ENCODE measurements at regions not wholly inside any gene's neighbourhood (a gene's known extent, or its start where the extent isn't known, plus 50 kb on each side); places are given as distances from the start of the nearest gene placed in this dataset.

- H3K9me3 ChIP-seq (ENCODE audit: low read length), result no peaks in the 10 kb centered on the region
- in situ Hi-C loops (cut with HindIII; ENCODE audit: extremely low pct_ligation_motif_present, low pct_unique_long_range_greater_than_20kb) (no loop called here), intact Hi-C loops (cut with micrococcal nuclease; ENCODE audit: unreplicated experiment) (no loop called here)
- no TSS peak for BruUV-seq (replicated peaks)
- no peak overlapping the region for H3K9ac ChIP-seq (ENCODE audit: insufficient read depth, low read depth, low read length)
- ATAC-seq (no peak), FAIRE-seq (no peak), DNase-seq (ENCODE audit: low spot score) (no peak)
- H3K27ac ChIP-seq (ENCODE audit: extremely low read length, insufficient read depth, low read length), result no peak overlapping the region
- CTCF ChIA-PET (ENCODE audit: low intra/inter-chr PET ratio, low total read pairs), result no interaction called here
- H3K79me2 ChIP-seq (ENCODE audit: insufficient read depth, low read length), result no peaks in the 10 kb centered on the region
- no peak for TF ChIP-seq ZNF280D (CRISPR knock-in tag; IDR thresholded peaks at IDR 0.05)
- peak; percentile 34; the same call in 1 of the 2 replicates for TF ChIP-seq ZNF768 (CRISPR knock-in tag; IDR thresholded peaks at IDR 0.05)
- H3K4me1 ChIP-seq (ENCODE audit: insufficient read depth, low read length), result no peaks in the 10 kb centered on the region
- POLR2A ChIA-PET, result no interaction called here
- H4K20me1 ChIP-seq (ENCODE audit: insufficient read depth, low read length), result no peaks in the 10 kb centered on the region
- H2AFZ ChIP-seq (ENCODE audit: low read length), result no peak overlapping the region
- H3K4me2 ChIP-seq (ENCODE audit: low read depth, low read length), result no peak overlapping the region
- no peak overlapping the region for H3K4me3 ChIP-seq (replicated peaks in 1 of 3; ENCODE audit: insufficient read depth in 1 of 3, low read depth in 2 of 3, low read length in 3 of 3)
- 86% methylated on average over 5 of the region's 5 CpGs for WGBS (ENCODE audit: low lambda C conversion rate)
- peaks cover 0 to 2% of the 10 kb centered on the region in 2 experiments; a peak in 3 of 5 replicates for H3K36me3 ChIP-seq (replicated peaks in 1 of 2; ENCODE audit: control insufficient read depth in 1 of 2, insufficient read depth in 2 of 2, low read length in 2 of 2)
- no peaks in the 10 kb centered on the region for H3K27me3 ChIP-seq (ENCODE audit: control insufficient read depth in 1 of 2, insufficient read depth in 2 of 2, low read length in 2 of 2)
Measured at GRCh38 chr22:25508761-25509321, 55.6 kb upstream of the GRK3 start.

- in situ Hi-C loops (cut with HindIII; ENCODE audit: extremely low pct_ligation_motif_present, low pct_unique_long_range_greater_than_20kb), result no loop called here
- ATAC-seq (no peak), DNase-seq (ENCODE audit: low spot score) (no peak), FAIRE-seq (no peak)
- Histone ChIP-seq H3K27ac (ENCODE audit: extremely low read length, insufficient read depth, low read length) (no peak overlapping the region), H3K9ac (ENCODE audit: insufficient read depth, low read depth, low read length) (no peak overlapping the region), H3K36me3 (replicated peaks in 1 of 2; ENCODE audit: control insufficient read depth in 1 of 2, insufficient read depth in 2 of 2, low read length in 2 of 2) (peaks cover 0 to 2% of the 10 kb centered on the region in 2 experiments; a peak in 2 of 5 replicates), H3K4me3 (replicated peaks in 1 of 3; ENCODE audit: insufficient read depth in 1 of 3, low read depth in 2 of 3, low read length in 3 of 3) (no peak overlapping the region), H3K4me2 (ENCODE audit: low read depth, low read length) (no peak overlapping the region), H3K79me2 (ENCODE audit: insufficient read depth, low read length) (no peaks in the 10 kb centered on the region), H3K9me3 (ENCODE audit: low read length) (no peaks in the 10 kb centered on the region), H4K20me1 (ENCODE audit: insufficient read depth, low read length) (no peaks in the 10 kb centered on the region), H3K4me1 (ENCODE audit: insufficient read depth, low read length) (no peaks in the 10 kb centered on the region), H2AFZ (ENCODE audit: low read length) (no peak overlapping the region), H3K27me3 (ENCODE audit: control insufficient read depth in 1 of 2, insufficient read depth in 2 of 2, low read length in 2 of 2) (no peaks in the 10 kb centered on the region)
- POLR2A ChIA-PET, result no interaction called here
- intact Hi-C loops (cut with micrococcal nuclease; ENCODE audit: unreplicated experiment), result no loop called here
- CTCF ChIA-PET (ENCODE audit: low intra/inter-chr PET ratio, low total read pairs), result no interaction called here
- BruUV-seq (replicated peaks), result no TSS peak
- WGBS (ENCODE audit: low lambda C conversion rate), result 85% methylated on average over 5 of the region's 5 CpGs
- no peak for TF ChIP-seq CBX2 (IDR thresholded peaks at IDR 0.05; ENCODE audit: low read depth, low read length)
- no peak for TF ChIP-seq CBX2 (CRISPR knock-in tag; IDR thresholded peaks at IDR 0.05; ENCODE audit: low read depth)
- TF ChIP-seq ZNF318 (CRISPR knock-in tag; IDR thresholded peaks at IDR 0.05), result no peak
- no peak for TF ChIP-seq HNRNPH1 (optimal IDR thresholded peaks at IDR 0.05; ENCODE audit: low read depth, low read length)
Measured at GRCh38 chr22:25509374-25509791, 55.1 kb upstream of the GRK3 start.

Data from HepG2 (cell line).